ENCODE measurements at regions not wholly inside any gene's neighbourhood (a gene's known extent, or its start where the extent isn't known, plus 50 kb on each side); places are given as distances from the start of the nearest gene placed in this dataset.
"Not testable (repeated sequence)": the region's sequence is repeated elsewhere in the genome, so short reads cannot be mapped to it uniquely, and the experiment has no call there.

DNA sequence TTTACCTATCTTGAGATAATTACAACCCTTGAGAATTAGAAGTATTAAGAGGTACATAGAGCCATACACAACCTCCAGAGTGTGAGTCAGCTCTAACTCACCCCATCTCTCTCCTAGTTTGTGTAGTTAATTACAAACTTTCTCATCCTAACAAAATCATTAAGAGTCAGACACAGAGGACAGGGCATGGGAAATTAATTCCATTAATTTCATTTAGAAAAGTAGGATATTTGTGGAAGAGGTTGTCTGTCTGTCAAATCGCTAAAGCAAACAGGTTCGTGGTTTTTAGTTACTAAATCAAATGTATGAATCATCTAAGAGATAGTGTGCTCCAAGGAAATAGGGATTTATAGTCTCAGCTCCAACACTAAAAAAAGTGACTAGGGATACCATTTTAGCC, 1261.4 kb upstream of the TENM4 start:
- ATAC-seq (no peak), DNase-seq (ENCODE audit: missing footprints) (no peak)
- intact Hi-C loops (cut with DNase I): no loop called here

DNA sequence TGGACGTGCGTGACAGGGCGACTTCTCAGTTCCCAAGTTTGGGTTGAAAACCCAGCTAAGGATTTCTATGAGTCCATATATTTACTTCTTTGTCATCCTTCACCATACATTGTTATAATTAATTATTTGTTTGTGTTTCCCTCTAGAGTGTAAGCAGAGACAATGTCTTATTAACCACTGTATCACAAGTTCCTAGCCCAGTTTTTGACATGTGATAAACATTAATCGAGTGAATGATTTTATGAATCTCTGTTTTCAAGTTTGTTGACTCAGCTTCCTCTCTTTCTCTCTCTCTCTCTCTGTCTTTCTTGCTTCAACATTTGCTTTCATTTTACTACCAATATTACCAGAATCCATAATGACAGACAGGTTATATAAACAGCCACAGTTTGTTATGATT, 1259.6 kb upstream of the TENM4 start:
- intact Hi-C loops (cut with DNase I): no loop called here
- DNase-seq (ENCODE audit: missing footprints) (no peak), ATAC-seq (no peak)

GRCh38 chr11:80699406-80700177, 1258.8 kb upstream of the TENM4 start:
- intact Hi-C loops (cut with DNase I); ATAC-seq; DNase-seq (ENCODE audit: missing footprints): not testable (repeated sequence)

GRCh38 chr11:80698637-80699036, 1257.8 kb upstream of the TENM4 start:
- no peak for ATAC-seq
- intact Hi-C loops (cut with DNase I): no loop called here
- DNase-seq (ENCODE audit: missing footprints): no peak

GRCh38 chr11:80694385-80694784, 1253.6 kb upstream of the TENM4 start:
- no peak for DNase-seq (ENCODE audit: missing footprints)
- ATAC-seq: no peak
- intact Hi-C loops (cut with DNase I): no loop called here

- ATAC-seq: no peak
- no peak for DNase-seq (ENCODE audit: missing footprints)
Measured at GRCh38 chr11:80687941-80688340, 1247.1 kb upstream of the TENM4 start.

GRCh38 chr11:80686889-80687288, 1246.1 kb upstream of the TENM4 start:
- intact Hi-C loops (cut with DNase I): no loop called here
- no peak for DNase-seq (ENCODE audit: missing footprints)
- no peak for ATAC-seq

More at GRCh38 chr11:80687941-80688340, 1247.1 kb upstream of the TENM4 start:
- intact Hi-C loops (cut with DNase I): no loop called here

- DNase-seq (ENCODE audit: missing footprints) (no peak), ATAC-seq (no peak)
- intact Hi-C loops (cut with DNase I): no loop called here
Measured at GRCh38 chr11:80673566-80673965, 1232.7 kb upstream of the TENM4 start.

- DNase-seq (ENCODE audit: missing footprints) (no peak), ATAC-seq (no peak)
- intact Hi-C loops (cut with DNase I): no loop called here
Measured at GRCh38 chr11:80669620-80670019, 1228.8 kb upstream of the TENM4 start.

DNA sequence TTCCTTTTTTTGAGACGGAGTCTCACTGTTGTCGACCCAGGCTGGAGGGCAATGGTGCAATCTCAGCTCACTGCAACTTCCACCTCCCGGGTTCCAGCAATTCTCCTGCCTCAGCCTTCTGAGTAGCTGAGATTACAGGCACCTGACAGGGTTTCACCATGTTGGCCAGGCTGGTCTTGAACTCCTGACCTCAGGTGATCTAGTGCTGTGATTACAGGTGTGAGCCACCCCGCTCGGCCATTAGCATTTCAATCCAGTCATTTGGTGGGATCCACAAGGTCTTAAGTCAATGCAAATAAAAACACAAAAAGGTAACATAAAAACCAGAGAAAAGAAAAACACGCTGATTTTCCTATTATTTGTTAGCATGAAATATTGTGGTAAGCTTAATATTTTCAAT, 1227.2 kb upstream of the TENM4 start:
- no peak for ATAC-seq
- intact Hi-C loops (cut with DNase I): no loop called here
- DNase-seq (ENCODE audit: missing footprints): no peak

DNA sequence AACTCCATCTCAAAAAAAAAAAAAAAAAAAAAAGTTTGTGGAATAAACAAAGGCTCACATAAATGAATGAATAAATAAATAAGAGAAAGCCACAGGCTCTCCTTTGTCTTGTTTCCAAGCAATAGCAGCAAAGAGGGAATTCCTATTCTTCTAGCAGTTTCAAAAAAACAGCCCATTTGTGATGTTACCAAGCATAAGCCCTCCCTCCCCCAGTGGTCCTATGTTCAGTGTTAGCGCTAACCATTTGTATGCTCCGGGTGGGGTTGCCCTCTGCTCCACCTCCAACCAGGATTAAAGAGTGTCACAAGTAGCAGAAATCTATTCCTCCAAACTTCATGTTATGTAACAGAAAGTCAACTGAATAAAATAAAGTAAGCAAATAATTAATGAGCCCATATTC, 1215.0 kb upstream of the TENM4 start:
- ATAC-seq: no peak
- intact Hi-C loops (cut with DNase I): no loop called here

DNA sequence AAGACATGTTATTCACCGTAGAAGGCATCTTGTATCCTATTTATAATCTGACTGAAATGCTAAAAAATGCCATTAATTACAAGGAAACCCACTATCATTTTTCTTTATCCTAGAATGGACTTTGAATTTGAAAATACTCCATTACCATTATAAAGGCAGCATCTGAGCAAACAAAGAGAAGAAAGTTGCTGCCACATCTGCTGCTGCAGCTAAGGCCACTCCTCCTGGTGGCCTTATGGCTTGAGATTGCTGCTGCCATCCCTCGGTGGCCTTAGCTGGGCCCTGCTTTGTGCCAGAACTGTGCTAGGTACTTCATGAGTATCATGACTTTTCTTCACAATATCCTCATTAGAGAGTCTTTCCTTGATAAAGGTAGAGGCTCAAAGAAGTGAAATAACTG, 1210.1 kb upstream of the TENM4 start:
- ATAC-seq: no peak
- intact Hi-C loops (cut with DNase I): no loop called here
- DNase-seq (ENCODE audit: missing footprints): no peak

More for the DNA sequence above, 1215.0 kb upstream of the TENM4 start:
- DNase-seq (ENCODE audit: missing footprints): no peak

GRCh38 chr11:80649186-80649585, 1208.4 kb upstream of the TENM4 start:
- ATAC-seq: no peak
- intact Hi-C loops (cut with DNase I): no loop called here
- DNase-seq (ENCODE audit: missing footprints): no peak

GRCh38 chr11:80638296-80638695, 1197.5 kb upstream of the TENM4 start:
- no peak for ATAC-seq
- DNase-seq (ENCODE audit: missing footprints): no peak
- intact Hi-C loops (cut with DNase I): no loop called here

DNA sequence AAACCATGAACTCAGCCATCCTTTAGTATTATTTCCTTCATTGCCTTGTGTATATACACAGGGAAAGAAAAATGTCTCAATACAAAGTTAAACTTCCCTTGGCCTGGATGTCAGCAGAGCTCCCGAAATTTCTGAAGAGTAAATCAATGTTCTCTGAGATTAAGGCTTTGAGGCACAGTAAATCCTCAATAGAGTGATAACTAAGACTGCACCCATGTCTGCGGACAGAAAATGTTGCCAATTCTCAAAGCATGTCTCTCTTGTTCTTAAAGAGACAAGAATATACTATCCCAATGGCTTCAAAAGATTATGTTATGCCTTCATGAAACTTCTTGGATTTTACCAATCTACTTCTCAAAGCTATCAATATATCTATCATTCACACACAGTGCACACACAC, 1196.7 kb upstream of the TENM4 start:
- ATAC-seq: no peak
- no peak for DNase-seq (ENCODE audit: missing footprints)
- intact Hi-C loops (cut with DNase I): no loop called here

DNA sequence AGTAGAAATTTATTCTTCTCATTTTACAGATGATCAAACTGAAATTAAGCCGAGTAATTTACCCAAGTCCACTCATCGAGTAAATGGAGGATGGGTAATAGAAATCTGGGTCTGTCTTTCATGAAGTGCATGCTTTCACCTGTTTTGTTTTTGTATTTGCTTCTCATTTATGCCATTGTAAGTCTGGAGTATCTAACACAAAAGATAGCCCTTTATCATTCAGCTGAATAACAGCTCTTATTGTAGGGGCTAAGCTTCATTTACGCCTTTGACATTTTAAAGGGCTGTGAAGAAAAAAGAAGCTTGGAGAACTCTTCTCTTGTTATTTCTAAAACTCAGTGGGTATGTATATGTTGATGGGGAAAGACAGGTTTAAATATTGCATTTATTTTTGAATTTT, 1196.2 kb upstream of the TENM4 start:
- no peak for ATAC-seq
- no peak for DNase-seq (ENCODE audit: missing footprints)
- intact Hi-C loops (cut with DNase I): no loop called here

DNA sequence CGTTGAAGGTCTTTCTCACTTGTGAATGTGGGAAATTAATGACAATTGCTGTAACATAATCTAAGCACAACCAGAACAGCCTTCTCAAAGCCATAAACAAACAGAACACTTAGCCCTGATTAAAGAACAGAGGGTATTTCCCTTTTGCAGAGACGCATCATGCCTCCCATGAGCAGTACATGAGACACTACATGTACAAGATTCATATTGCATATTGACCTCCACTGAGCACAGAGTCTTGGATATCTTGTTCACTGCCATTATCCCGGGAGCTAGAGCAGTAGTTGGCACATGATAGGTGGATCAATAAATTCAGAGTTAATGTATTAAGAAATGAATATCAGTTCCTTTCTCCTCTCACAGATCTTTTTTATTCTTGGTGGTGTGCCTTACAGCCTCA, 1194.3 kb upstream of the TENM4 start:
- DNase-seq (ENCODE audit: missing footprints): no peak
- ATAC-seq: no peak
- intact Hi-C loops (cut with DNase I): no loop called here

DNA sequence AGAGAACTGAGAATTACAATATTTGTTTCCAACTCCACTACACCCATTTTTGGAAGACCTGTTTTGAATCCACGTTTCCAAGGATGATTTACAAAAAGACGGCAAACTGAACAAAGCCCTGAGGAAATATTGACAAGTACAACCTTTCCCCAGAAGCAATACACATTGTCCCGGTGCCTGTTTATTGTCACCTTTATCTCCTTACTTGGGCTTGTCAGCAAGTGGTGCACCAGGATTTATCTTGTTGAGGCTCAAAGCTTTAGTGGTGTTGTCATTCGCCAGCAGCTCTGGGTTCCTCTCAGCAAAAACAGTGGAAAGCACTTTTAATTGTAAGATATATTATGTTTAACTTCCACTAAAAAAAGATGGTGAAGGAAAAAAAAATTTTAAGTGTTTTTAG, 1191.9 kb upstream of the TENM4 start:
- intact Hi-C loops (cut with DNase I): no loop called here
- DNase-seq (ENCODE audit: missing footprints): no peak
- ATAC-seq: no peak

DNA sequence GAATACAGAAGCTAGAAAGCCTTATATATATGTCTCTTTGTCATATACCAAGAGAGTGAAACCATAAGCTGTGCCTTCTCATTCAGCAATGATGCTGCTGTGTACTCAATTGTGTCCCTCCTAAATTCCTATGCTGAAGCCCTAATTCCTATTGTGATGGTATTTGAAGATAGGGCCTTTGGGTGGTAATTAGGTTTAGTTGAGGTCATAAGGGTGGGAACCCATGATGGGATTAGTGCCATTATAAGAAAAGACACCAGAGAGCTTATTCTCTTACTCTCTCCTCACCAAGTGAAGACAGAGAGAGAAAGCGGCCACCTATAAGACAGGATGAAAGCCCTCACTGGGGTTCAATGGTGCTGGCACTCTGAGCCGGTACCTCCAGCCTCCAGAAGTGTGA, 1191.3 kb upstream of the TENM4 start:
- intact Hi-C loops (cut with DNase I): no loop called here
- DNase-seq (ENCODE audit: missing footprints): no peak
- no peak for ATAC-seq

DNA sequence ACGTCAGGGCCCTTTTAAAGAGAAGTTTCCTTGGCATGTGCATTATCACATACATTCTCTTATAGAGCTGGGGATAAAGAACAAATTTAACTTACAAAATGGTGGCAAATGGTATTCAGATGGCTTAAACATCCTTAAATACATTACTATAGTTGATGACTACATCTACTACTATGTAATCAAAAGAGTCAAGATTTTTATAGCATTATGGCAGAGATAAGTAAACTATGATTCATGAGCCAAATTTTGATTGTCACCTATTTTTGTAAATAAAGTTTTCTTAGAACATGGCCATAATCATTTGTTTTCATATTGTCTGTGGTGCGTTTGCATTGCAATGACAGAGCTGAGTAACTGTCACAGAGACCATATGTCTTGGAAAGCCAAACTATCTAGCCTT, 1188.6 kb upstream of the TENM4 start:
- intact Hi-C loops (cut with DNase I): no loop called here
- DNase-seq (ENCODE audit: missing footprints) (no peak), ATAC-seq (no peak)

DNA sequence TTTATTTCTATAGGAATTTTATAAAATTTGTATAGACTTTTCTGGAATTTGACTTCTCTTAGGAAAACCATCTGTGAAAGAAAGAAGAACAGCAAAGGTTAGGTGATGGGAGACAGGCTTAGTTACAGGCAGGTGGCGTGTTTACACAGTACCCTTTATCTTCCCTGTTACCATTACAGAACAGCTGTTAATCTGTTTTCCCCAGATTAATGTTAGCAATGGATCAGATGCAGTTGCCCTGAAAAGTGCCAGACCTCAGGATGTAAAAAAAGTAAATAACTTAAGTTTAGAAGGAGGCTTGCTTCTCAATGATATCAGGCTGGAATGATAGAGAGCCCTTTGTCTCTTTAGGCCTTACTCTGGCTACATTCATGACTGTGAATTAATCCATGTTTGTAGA, 1186.5 kb upstream of the TENM4 start:
- no peak for ATAC-seq
- no peak for DNase-seq (ENCODE audit: missing footprints)

More for the DNA sequence above, 1186.5 kb upstream of the TENM4 start:
- intact Hi-C loops (cut with DNase I): no loop called here
